ENCODE measurements at regions not wholly inside any gene's neighbourhood (a gene's known extent, or its start where the extent isn't known, plus 50 kb on each side); places are given as distances from the start of the nearest gene placed in this dataset.

GRCh38 chr6:147142684-147143245 is 61.5 kb upstream of the STXBP5 start:
- DNase-seq, result no peak

- DNase-seq, result no peak
These were observed 55.1 kb upstream of the STXBP5 start for GRCh38 chr6:147149092-147149491.

- no peak for DNase-seq
These were observed 54.4 kb upstream of the STXBP5 start for GRCh38 chr6:147149826-147150225.

- no peak for DNase-seq
These were observed 53.9 kb upstream of the STXBP5 start for GRCh38 chr6:147150293-147150692.
